Keratinocyte (primary cell): ENCODE measurements at regions not wholly inside any gene's neighbourhood (a gene's known extent, or its start where the extent isn't known, plus 50 kb on each side); places are given as distances from the start of the nearest gene placed in this dataset.
A peak's percentile ranks its signal among the peaks of the same experiment; 100 is the strongest.

Source experiments
- DNase-seq: peaks from one replicate; pipeline ENCODE4 v3.0.0-alpha.2; 2011; ENCODE audit warnings: low read depth, missing footprints, low spot score
- FAIRE-seq: peaks from 2 replicates; lab custom pipeline; 2011; peaks lifted over from hg19 to GRCh38; lab: Jason Lieb, UNC
- H2AFZ ChIP-seq: 2 replicates; pipeline ENCODE4 v1.6.0; 2012; ENCODE audit warnings: low read length, control low read depth, inconsistent platforms; ENCODE audit not compliant: control insufficient read depth
- H3K27ac ChIP-seq: 2 replicates; pipeline ENCODE4 v1.5.1; 2011; ENCODE audit warnings: low read length; ENCODE audit not compliant: control insufficient read depth, insufficient read depth
- H3K27me3 ChIP-seq: 3 replicates; pipeline ENCODE4 v1.6.0; 2011; ENCODE audit warnings: low read length; ENCODE audit not compliant: control insufficient read depth, insufficient read depth; ENCODE audit errors: extremely low read depth
- H3K36me3 ChIP-seq, 2 experiments: 2 replicates in 1 of 2; 3 replicates in 1 of 2; pipeline ENCODE4 v1.5.1; 2011; ENCODE audit warnings: low read length in 2 of 2, mild to moderate bottlenecking in 1 of 2; ENCODE audit not compliant: control insufficient read depth in 2 of 2, insufficient read depth in 2 of 2; ENCODE audit errors: extremely low read depth in 1 of 2
- H3K4me1 ChIP-seq: 3 replicates; pipeline ENCODE4 v1.5.1; 2011; ENCODE audit warnings: low read length; ENCODE audit not compliant: control insufficient read depth, insufficient read depth; ENCODE audit errors: extremely low read depth
- H3K4me2 ChIP-seq: 3 replicates; pipeline ENCODE4 v1.6.0; 2011; ENCODE audit warnings: low read depth, low read length; ENCODE audit not compliant: control insufficient read depth, insufficient read depth; ENCODE audit errors: extremely low read depth
- H3K4me3 ChIP-seq, 3 experiments: fragments of 200-600 bp in 1 of 3; sonication (generic) in 1 of 3; 2 replicates in 2 of 3; 3 replicates in 1 of 3; pipeline ENCODE4 v1.5.1; 2011 to 2016; ENCODE audit warnings: low read length in 3 of 3, mild to moderate bottlenecking in 3 of 3, control low read depth in 2 of 3, inconsistent platforms in 1 of 3, low read depth in 1 of 3, mixed read lengths in 1 of 3, mixed run types in 1 of 3, moderate library complexity in 1 of 3; ENCODE audit not compliant: control insufficient read depth in 2 of 3, insufficient read depth in 2 of 3; ENCODE audit errors: extremely low read depth in 1 of 3
- H3K79me2 ChIP-seq: 2 replicates; pipeline ENCODE4 v1.6.0; 2012; ENCODE audit warnings: low read length; ENCODE audit not compliant: control insufficient read depth, insufficient read depth
- H3K9ac ChIP-seq: 3 replicates; pipeline ENCODE4 v1.6.0; 2011; ENCODE audit warnings: low read length; ENCODE audit not compliant: control insufficient read depth, insufficient read depth; ENCODE audit errors: extremely low read depth
- H3K9me1 ChIP-seq: 3 replicates; pipeline ENCODE4 v1.6.0; 2011; ENCODE audit warnings: low read length; ENCODE audit not compliant: control insufficient read depth, insufficient read depth; ENCODE audit errors: extremely low read depth
- H3K9me3 ChIP-seq: 2 replicates; pipeline ENCODE4 v1.5.1; 2012; ENCODE audit warnings: low read depth, low read length; ENCODE audit not compliant: control insufficient read depth
- H4K20me1 ChIP-seq: 3 replicates; pipeline ENCODE4 v1.6.0; 2011; ENCODE audit warnings: low read length; ENCODE audit not compliant: control insufficient read depth, insufficient read depth; ENCODE audit errors: extremely low read depth
- EZH2 ChIP-seq: IDR thresholded peaks from one replicate; pipeline ENCODE4 v1.6.1; 2012; ENCODE audit warnings: inconsistent platforms, mild to moderate bottlenecking, low read length, moderate library complexity
- dilution Hi-C: fragments of 300-500 bp; cut with MboI; formaldehyde crosslinking; loops from one replicate; pipeline ENCODE4 v1.7.0; 2020; ENCODE audit warnings: low sequenced_read_pairs; ENCODE audit not compliant: extremely low pct_ligation_motif_present
- TF ChIP-seq, protein P1 (sequence below), 3 experiments: IDR thresholded peaks in 1 of 3; conservative IDR thresholded peaks in 1 of 3; optimal IDR thresholded peaks in 1 of 3; 2 replicates in 2 of 3; 3 replicates in 1 of 3; pipeline versions ENCODE3 to v1.5.1; 2011; ENCODE audit warnings: low read length in 3 of 3, mild to moderate bottlenecking in 3 of 3, moderate library complexity in 2 of 3, control low read depth in 1 of 3, inconsistent platforms in 1 of 3; ENCODE audit not compliant: insufficient read depth in 2 of 3; ENCODE audit errors: extremely low read depth in 1 of 3

DNA sequence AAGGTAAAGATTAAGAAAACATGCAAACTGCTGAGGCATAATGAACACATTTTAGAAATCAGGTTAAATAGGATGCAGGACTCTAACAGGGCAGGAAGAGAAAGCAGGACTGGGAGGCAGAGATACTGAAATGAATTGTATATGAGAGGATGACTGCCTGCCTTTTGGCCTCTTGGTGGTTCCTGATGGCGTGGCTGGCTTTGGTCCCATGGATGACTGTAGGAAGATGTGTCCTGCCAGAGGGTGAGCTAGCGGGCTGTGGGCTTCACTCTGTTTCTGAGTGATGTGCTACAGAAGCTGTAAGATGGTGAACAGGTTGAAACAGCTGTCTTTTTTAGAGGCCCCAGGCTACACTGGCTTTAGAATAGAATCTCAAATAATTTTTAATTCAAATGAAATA, 517.0 kb downstream of the SLC4A3 start:
- Histone ChIP-seq H4K20me1 (no peaks in the 10 kb centered on the region), H3K4me2 (no peak overlapping the region), H3K4me3 (no peak overlapping the region), H3K27me3 (no peaks in the 10 kb centered on the region), H2AFZ (no peak overlapping the region), H3K27ac (no peak overlapping the region), H3K9me1 (no peaks in the 10 kb centered on the region), H3K79me2 (no peaks in the 10 kb centered on the region), H3K9me3 (no peaks in the 10 kb centered on the region), H3K9ac (no peak overlapping the region), H3K4me1 (peaks cover 20% of the 10 kb centered on the region), H3K36me3 (no peaks in the 10 kb centered on the region)
- no peak for TF ChIP-seq EZH2
- TF ChIP-seq, protein P1, sequence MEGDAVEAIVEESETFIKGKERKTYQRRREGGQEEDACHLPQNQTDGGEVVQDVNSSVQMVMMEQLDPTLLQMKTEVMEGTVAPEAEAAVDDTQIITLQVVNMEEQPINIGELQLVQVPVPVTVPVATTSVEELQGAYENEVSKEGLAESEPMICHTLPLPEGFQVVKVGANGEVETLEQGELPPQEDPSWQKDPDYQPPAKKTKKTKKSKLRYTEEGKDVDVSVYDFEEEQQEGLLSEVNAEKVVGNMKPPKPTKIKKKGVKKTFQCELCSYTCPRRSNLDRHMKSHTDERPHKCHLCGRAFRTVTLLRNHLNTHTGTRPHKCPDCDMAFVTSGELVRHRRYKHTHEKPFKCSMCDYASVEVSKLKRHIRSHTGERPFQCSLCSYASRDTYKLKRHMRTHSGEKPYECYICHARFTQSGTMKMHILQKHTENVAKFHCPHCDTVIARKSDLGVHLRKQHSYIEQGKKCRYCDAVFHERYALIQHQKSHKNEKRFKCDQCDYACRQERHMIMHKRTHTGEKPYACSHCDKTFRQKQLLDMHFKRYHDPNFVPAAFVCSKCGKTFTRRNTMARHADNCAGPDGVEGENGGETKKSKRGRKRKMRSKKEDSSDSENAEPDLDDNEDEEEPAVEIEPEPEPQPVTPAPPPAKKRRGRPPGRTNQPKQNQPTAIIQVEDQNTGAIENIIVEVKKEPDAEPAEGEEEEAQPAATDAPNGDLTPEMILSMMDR (optimal IDR thresholded peaks at IDR 0.05 in 1 of 3, IDR thresholded peaks at IDR 0.05 in 1 of 3, conservative IDR thresholded peaks at IDR 0.05 in 1 of 3; ENCODE audit: extremely low read depth in 1 of 3, insufficient read depth in 2 of 3, low read length in 3 of 3) = no peak
- dilution Hi-C loops = no loop called here
- DNase-seq = no peak
- peak; percentile 26 for FAIRE-seq

DNA sequence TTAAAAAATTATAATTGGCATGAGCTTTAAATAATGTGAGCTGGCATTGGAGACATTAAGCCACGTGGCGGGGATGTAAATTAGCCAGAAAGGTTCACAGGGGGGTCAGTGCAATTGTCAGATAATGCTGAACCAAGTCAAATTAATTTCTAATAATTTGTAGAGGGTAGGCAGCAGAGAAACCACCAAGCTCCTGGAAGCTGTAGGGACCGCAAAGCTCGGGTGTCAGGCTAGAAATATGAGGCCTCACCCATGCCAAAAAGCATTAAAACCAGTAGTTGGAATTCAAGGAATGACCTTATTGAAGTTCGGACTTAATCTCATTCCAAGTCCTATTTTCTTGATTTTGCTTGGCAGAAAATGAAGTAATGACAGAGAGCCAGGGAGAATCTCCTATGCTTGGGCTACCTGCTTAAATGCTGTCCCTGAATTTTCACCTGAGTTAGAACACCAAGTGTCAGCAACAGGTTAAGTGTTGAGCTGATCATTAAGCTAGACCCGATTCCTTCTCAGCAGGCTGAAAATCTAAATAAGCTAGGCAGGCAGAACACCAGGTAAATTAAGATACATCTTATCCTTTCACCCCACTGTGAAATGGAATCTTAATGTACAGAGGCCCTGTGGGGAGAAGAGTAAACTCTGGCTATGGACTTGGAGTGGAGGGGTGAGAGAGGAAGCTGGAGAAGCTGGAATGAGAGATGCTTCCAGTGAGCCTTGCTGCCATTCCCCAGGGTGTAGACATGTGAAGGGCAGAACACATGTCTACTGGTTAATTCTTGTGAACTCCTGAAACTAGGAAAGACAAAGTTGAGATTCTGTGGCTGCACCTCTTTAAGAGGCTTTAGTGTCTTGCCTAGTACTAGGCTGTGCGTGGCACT, 520.0 kb downstream of the SLC4A3 start:
- Histone ChIP-seq H3K36me3 (no peaks in the 10 kb centered on the region), H3K4me2 (no peak overlapping the region), H2AFZ (no peak overlapping the region), H3K9me3 (no peaks in the 10 kb centered on the region), H3K4me3 (no peak overlapping the region), H3K9me1 (no peaks in the 10 kb centered on the region), H3K4me1 (peaks cover 20% of the 10 kb centered on the region), H4K20me1 (no peaks in the 10 kb centered on the region), H3K27ac (no peak overlapping the region), H3K9ac (no peak overlapping the region), H3K27me3 (no peaks in the 10 kb centered on the region), H3K79me2 (no peaks in the 10 kb centered on the region)
- TF ChIP-seq EZH2 = no peak
- TF ChIP-seq, protein P1 (optimal IDR thresholded peaks at IDR 0.05 in 1 of 3, IDR thresholded peaks at IDR 0.05 in 1 of 3, conservative IDR thresholded peaks at IDR 0.05 in 1 of 3; ENCODE audit: extremely low read depth in 1 of 3, insufficient read depth in 2 of 3, low read length in 3 of 3) = no peak
- FAIRE-seq (no peak), DNase-seq (no peak)
- dilution Hi-C loops = no loop called here
